ENCODE measurements at regions not wholly inside any gene's neighbourhood (a gene's known extent, or its start where the extent isn't known, plus 50 kb on each side); places are given as distances from the start of the nearest gene placed in this dataset.

- ATAC-seq (ENCODE audit: low FRiP score in 2 of 2) (no peak), DNase-seq (no peak)
- Histone ChIP-seq H3K36me3 (no peaks in the 10 kb centered on the region), H3K4me1 (no peaks in the 10 kb centered on the region), H3K27ac (no peak overlapping the region), H3K9me3 (no peaks in the 10 kb centered on the region), H3K4me3 (no peak overlapping the region), H3K27me3 (no peaks in the 10 kb centered on the region)
- WGBS, 2 donors = 95 to 100% methylated on average over 2 of the region's 2 CpGs
- TF ChIP-seq EP300 (IDR thresholded peaks at IDR 0.05) = no peak
Measured at GRCh38 chr2:84251651-84252302, 207.3 kb downstream of the SUCLG1 start.

- Histone ChIP-seq H3K9me3 (no peaks in the 10 kb centered on the region), H3K4me3 (no peak overlapping the region), H3K36me3 (no peaks in the 10 kb centered on the region), H3K27me3 (no peaks in the 10 kb centered on the region), H3K4me1 (no peaks in the 10 kb centered on the region), H3K27ac (no peak overlapping the region)
- DNase-seq = no peak
- no peak for TF ChIP-seq POLR2A (IDR thresholded peaks at IDR 0.05)
- TF ChIP-seq CTCF (IDR thresholded peaks at IDR 0.05) = no peak
- TF ChIP-seq POLR2AphosphoS5 (IDR thresholded peaks at IDR 0.05) = no peak
- no peak for TF ChIP-seq EP300 (IDR thresholded peaks at IDR 0.05)
- ATAC-seq (ENCODE audit: low FRiP score in 2 of 2) = no peak
- WGBS, 2 donors = 78 to 79% methylated on average over 4 of the region's 4 CpGs
Measured at GRCh38 chr2:84249140-84249539, 209.9 kb downstream of the SUCLG1 start.

- Histone ChIP-seq H3K9me3 (no peaks in the 10 kb centered on the region), H3K4me3 (no peak overlapping the region), H3K4me1 (no peaks in the 10 kb centered on the region), H3K27me3 (no peaks in the 10 kb centered on the region), H3K27ac (no peak overlapping the region), H3K36me3 (no peaks in the 10 kb centered on the region)
- DNase-seq (no peak), ATAC-seq (ENCODE audit: low FRiP score in 2 of 2) (peak in 1 of 2 donors; percentile 9)
- no peak for TF ChIP-seq POLR2AphosphoS5 (IDR thresholded peaks at IDR 0.05)
- no peak for TF ChIP-seq EP300 (IDR thresholded peaks at IDR 0.05)
- TF ChIP-seq CTCF (IDR thresholded peaks at IDR 0.05) = no peak
- no peak for TF ChIP-seq POLR2A (IDR thresholded peaks at IDR 0.05)
- 66 to 78% methylated on average over 3 of the region's 3 CpGs for WGBS, 2 donors
Measured at GRCh38 chr2:84247532-84247931, 211.5 kb downstream of the SUCLG1 start.

GRCh38 chr2:84243788-84244733 lies 215.0 kb downstream of the SUCLG1 start:
- 45 to 63% methylated on average over 9 of the region's 9 CpGs for WGBS, 2 donors
- no peak overlapping the region for H3K27ac ChIP-seq
- no peaks in the 10 kb centered on the region for H3K4me1 ChIP-seq
- no peaks in the 10 kb centered on the region for H3K9me3 ChIP-seq
- no peaks in the 10 kb centered on the region for H3K27me3 ChIP-seq
- ATAC-seq (ENCODE audit: low FRiP score in 2 of 2) (no peak), DNase-seq (no peak)
- TF ChIP-seq CTCF (IDR thresholded peaks at IDR 0.05) (no peak), EP300 (IDR thresholded peaks at IDR 0.05) (no peak), POLR2A (IDR thresholded peaks at IDR 0.05) (no peak), POLR2AphosphoS5 (IDR thresholded peaks at IDR 0.05) (no peak)
- H3K4me3 ChIP-seq = no peak overlapping the region
- no peaks in the 10 kb centered on the region for H3K36me3 ChIP-seq

GRCh38 chr2:84238907-84239306 lies 220.2 kb downstream of the SUCLG1 start:
- Histone ChIP-seq H3K27me3 (no peaks in the 10 kb centered on the region), H3K4me3 (no peak overlapping the region), H3K9me3 (no peaks in the 10 kb centered on the region), H3K27ac (no peak overlapping the region), H3K4me1 (no peaks in the 10 kb centered on the region), H3K36me3 (no peaks in the 10 kb centered on the region)
- 42 to 45% methylated on average over 2 of the region's 2 CpGs for whole genome bisulfite sequencing, 2 donors
- TF ChIP-seq POLR2AphosphoS5 (IDR thresholded peaks at IDR 0.05) (no peak), CTCF (IDR thresholded peaks at IDR 0.05) (no peak), EP300 (IDR thresholded peaks at IDR 0.05) (no peak), POLR2A (IDR thresholded peaks at IDR 0.05) (no peak)
- no peak for ATAC-seq (ENCODE audit: low FRiP score in 2 of 2)
- no peak for DNase-seq

Measured in upper lobe of left lung (tissue), 6 donors.